HG03196 (cell line): ENCODE measurements at regions not wholly inside any gene's neighbourhood (a gene's known extent, or its start where the extent isn't known, plus 50 kb on each side); places are given as distances from the start of the nearest gene placed in this dataset.
"Not testable (repeated sequence)": the region's sequence is repeated elsewhere in the genome, so short reads cannot be mapped to it uniquely, and the experiment has no call there.

Experiments used
- ATAC-seq: cut with Tn5 transposase; IDR thresholded peaks from one replicate; pipeline ENCODE4 v1.9.1; 2021; ENCODE audit not compliant: unreplicated experiment

GRCh38 chr4:104330125-104330905, 164.4 kb downstream of the CXXC4 start:
- ATAC-seq, result no peak

GRCh38 chr4:104326991-104327694, 167.6 kb downstream of the CXXC4 start:
- not testable (repeated sequence) for ATAC-seq

- ATAC-seq, result no peak
Observed at GRCh38 chr4:104302731-104303130, 192.0 kb downstream of the CXXC4 start.

- ATAC-seq, result no peak
Observed at GRCh38 chr4:104294811-104295210, 199.9 kb downstream of the CXXC4 start.

GRCh38 chr4:104286867-104287266, 207.8 kb downstream of the CXXC4 start:
- ATAC-seq, result no peak

GRCh38 chr4:104283303-104283702, 211.4 kb downstream of the CXXC4 start:
- ATAC-seq, result no peak

GRCh38 chr4:104279744-104280143, 214.9 kb downstream of the CXXC4 start:
- no peak for ATAC-seq

- ATAC-seq, result no peak
Observed at GRCh38 chr4:104272966-104273365, 221.7 kb downstream of the CXXC4 start.

GRCh38 chr4:104269603-104270002, 225.1 kb downstream of the CXXC4 start:
- ATAC-seq, result not testable (repeated sequence)

GRCh38 chr4:104263100-104263499, 231.6 kb downstream of the CXXC4 start:
- no peak for ATAC-seq

- no peak for ATAC-seq
Observed at GRCh38 chr4:104262678-104263077, 232.0 kb downstream of the CXXC4 start.

GRCh38 chr4:104248726-104249125, 246.0 kb downstream of the CXXC4 start:
- ATAC-seq, result no peak

- ATAC-seq, result no peak
Observed at GRCh38 chr4:104235967-104236366, 258.7 kb downstream of the CXXC4 start.

- ATAC-seq, result no peak
Observed at GRCh38 chr4:104217526-104217925, 277.2 kb downstream of the CXXC4 start.

GRCh38 chr4:104211657-104212056, 283.0 kb downstream of the CXXC4 start:
- no peak for ATAC-seq

- ATAC-seq, result no peak
Observed at GRCh38 chr4:104210420-104210819, 284.3 kb downstream of the CXXC4 start.

GRCh38 chr4:104206784-104207183, 287.9 kb downstream of the CXXC4 start:
- no peak for ATAC-seq

GRCh38 chr4:104205116-104205515, 289.6 kb downstream of the CXXC4 start:
- ATAC-seq, result no peak

GRCh38 chr4:104188301-104188700, 306.4 kb downstream of the CXXC4 start:
- ATAC-seq, result no peak

- ATAC-seq, result no peak
Observed at GRCh38 chr4:104169437-104169836, 325.3 kb downstream of the CXXC4 start.

GRCh38 chr4:104166749-104167148, 327.9 kb downstream of the CXXC4 start:
- no peak for ATAC-seq

GRCh38 chr4:104163820-104164219, 330.9 kb downstream of the CXXC4 start:
- no peak for ATAC-seq
